Esophagus squamous epithelium (tissue), 4 donors: ENCODE measurements at regions not wholly inside any gene's neighbourhood (a gene's known extent, or its start where the extent isn't known, plus 50 kb on each side); places are given as distances from the start of the nearest gene placed in this dataset.

Experiments used
- CTCF ChIP-seq, 6 experiments: fragments of 450-650 bp in 4 of 6; fragments of 200-600 bp in 2 of 6; sonication (generic) in 2 of 6; IDR thresholded peaks; one replicate each; pipeline ENCODE4 v1.5.1; 2016 to 2019; ENCODE audit warnings: antibody characterized with exemption in 6 of 6, mild to moderate bottlenecking in 4 of 6, moderate library complexity in 4 of 6
- POLR2A ChIP-seq, 4 donors: fragments of 450-650 bp; IDR thresholded peaks; one replicate each; pipeline ENCODE4 v1.6.1; 2017; ENCODE audit warnings: antibody characterized with exemption in 4 of 4, mild to moderate bottlenecking in 4 of 4, moderate library complexity in 3 of 4

DNA sequence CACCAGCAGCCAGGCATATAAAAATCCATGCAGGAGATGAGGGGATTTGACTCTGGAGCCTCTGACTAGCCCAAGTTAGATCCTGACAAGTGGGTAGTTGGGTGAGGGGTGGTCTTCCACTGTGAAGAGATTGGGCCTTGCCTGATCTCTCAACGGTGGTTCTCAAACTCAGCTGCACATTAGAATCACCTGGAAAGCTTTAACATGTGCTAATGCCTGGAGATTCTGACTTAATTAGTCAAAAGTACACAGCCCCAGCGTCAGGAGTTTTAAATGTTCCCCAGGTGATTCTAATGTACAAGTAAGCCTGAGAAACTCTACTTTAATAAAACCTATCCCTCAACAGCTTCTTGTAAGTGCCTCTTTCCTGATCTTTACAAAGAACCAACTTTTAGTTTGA is 57.5 kb downstream of the GCNT4 start:
- TF ChIP-seq CTCF (IDR thresholded peaks at IDR 0.05) (no peak), POLR2A (IDR thresholded peaks at IDR 0.05) (no peak)
